HG03095 (cell line): ENCODE measurements at regions not wholly inside any gene's neighbourhood (a gene's known extent, or its start where the extent isn't known, plus 50 kb on each side); places are given as distances from the start of the nearest gene placed in this dataset.

ENCODE experiments used
- ATAC-seq: cut with Tn5 transposase; IDR thresholded peaks from one replicate; pipeline ENCODE4 v1.9.1; 2021; ENCODE audit warnings: moderate library complexity; ENCODE audit not compliant: unreplicated experiment

GRCh38 chr5:35324679-35325078 is 94.4 kb upstream of the PRLR start:
- ATAC-seq: no peak

- no peak for ATAC-seq
These were observed 93.9 kb upstream of the PRLR start for GRCh38 chr5:35324201-35324600.

- ATAC-seq: peak; percentile 13
These were observed 89.7 kb upstream of the PRLR start for GRCh38 chr5:35320029-35320428.

GRCh38 chr5:35319333-35320002 is 89.2 kb upstream of the PRLR start:
- peak; percentile 94 for ATAC-seq

- ATAC-seq: no peak
These were observed 87.3 kb upstream of the PRLR start for GRCh38 chr5:35317586-35317985.

GRCh38 chr5:35316611-35317274 is 86.5 kb upstream of the PRLR start:
- ATAC-seq: no peak

GRCh38 chr5:35313291-35313690 is 83.0 kb upstream of the PRLR start:
- no peak for ATAC-seq

GRCh38 chr5:35312267-35312666 is 82.0 kb upstream of the PRLR start:
- no peak for ATAC-seq

GRCh38 chr5:35309365-35310130 is 79.3 kb upstream of the PRLR start:
- ATAC-seq: no peak

GRCh38 chr5:35308421-35308820 is 78.1 kb upstream of the PRLR start:
- ATAC-seq: no peak

- ATAC-seq: no peak
These were observed 76.6 kb upstream of the PRLR start for GRCh38 chr5:35306716-35307365.

- ATAC-seq: no peak
These were observed 75.2 kb upstream of the PRLR start for GRCh38 chr5:35305336-35306020.

- ATAC-seq: no peak
These were observed 74.0 kb upstream of the PRLR start for GRCh38 chr5:35304291-35304690.

- ATAC-seq: no peak
These were observed 72.9 kb upstream of the PRLR start for GRCh38 chr5:35303152-35303551.

- ATAC-seq: peak; percentile 92
These were observed 72.3 kb upstream of the PRLR start for GRCh38 chr5:35302544-35302943.

GRCh38 chr5:35297755-35298154 is 67.5 kb upstream of the PRLR start:
- no peak for ATAC-seq

- no peak for ATAC-seq
These were observed 64.7 kb upstream of the PRLR start for GRCh38 chr5:35294976-35295375.

- no peak for ATAC-seq
These were observed 63.7 kb upstream of the PRLR start for GRCh38 chr5:35294017-35294416.

- ATAC-seq: no peak
These were observed 55.1 kb upstream of the PRLR start for GRCh38 chr5:35285435-35285834.

- no peak for ATAC-seq
These were observed 54.7 kb upstream of the PRLR start for GRCh38 chr5:35285011-35285410.

- ATAC-seq: no peak
These were observed 54.1 kb upstream of the PRLR start for GRCh38 chr5:35284364-35284763.
